Kidney epithelial cell (primary cell): ENCODE measurements at regions not wholly inside any gene's neighbourhood (a gene's known extent, or its start where the extent isn't known, plus 50 kb on each side); places are given as distances from the start of the nearest gene placed in this dataset.

Source experiments
- DNase-seq: peaks from one replicate; pipeline ENCODE4 v3.0.0-alpha.2; 2010; ENCODE audit warnings: low read depth
- H3K27me3 ChIP-seq: 2 replicates; pipeline ENCODE4 v1.6.0; 2011; ENCODE audit warnings: low read length; ENCODE audit not compliant: control insufficient read depth, insufficient read depth
- H3K36me3 ChIP-seq: 2 replicates; pipeline ENCODE4 v1.5.1; 2011; ENCODE audit warnings: low read length; ENCODE audit not compliant: control insufficient read depth, insufficient read depth
- H3K4me3 ChIP-seq: 2 replicates; pipeline ENCODE4 v1.5.1; 2011; ENCODE audit warnings: low read depth, mild to moderate bottlenecking, control low read depth, low read length
- CTCF ChIP-seq: IDR thresholded peaks from 2 replicates; pipeline ENCODE4 v1.5.1; 2011; ENCODE audit warnings: mild to moderate bottlenecking, moderate library complexity, low read length, control low read depth, inconsistent platforms; ENCODE audit not compliant: insufficient read depth, poor library complexity, severe bottlenecking

- Histone ChIP-seq H3K27me3 (no peaks in the 10 kb centered on the region), H3K4me3 (no peak overlapping the region), H3K36me3 (no peaks in the 10 kb centered on the region)
- no peak for DNase-seq
- no peak for TF ChIP-seq CTCF
These were observed 454.5 kb upstream of the CITED2 start for GRCh38 chr6:139828751-139829519.

GRCh38 chr6:139825935-139826374 lies 451.5 kb upstream of the CITED2 start:
- Histone ChIP-seq H3K4me3 (no peak overlapping the region), H3K36me3 (no peaks in the 10 kb centered on the region), H3K27me3 (no peaks in the 10 kb centered on the region)
- DNase-seq: no peak
- TF ChIP-seq CTCF: no peak

- Histone ChIP-seq H3K36me3 (no peaks in the 10 kb centered on the region), H3K4me3 (no peak overlapping the region), H3K27me3 (no peaks in the 10 kb centered on the region)
- TF ChIP-seq CTCF: no peak
- DNase-seq: no peak
These were observed 450.4 kb upstream of the CITED2 start for GRCh38 chr6:139824864-139825263.

GRCh38 chr6:139823808-139824126 lies 449.3 kb upstream of the CITED2 start:
- DNase-seq: no peak
- no peak for TF ChIP-seq CTCF
- H3K4me3 ChIP-seq: no peak overlapping the region
- no peaks in the 10 kb centered on the region for H3K27me3 ChIP-seq
- H3K36me3 ChIP-seq: no peaks in the 10 kb centered on the region

- no peak for TF ChIP-seq CTCF
- Histone ChIP-seq H3K4me3 (no peak overlapping the region), H3K27me3 (no peaks in the 10 kb centered on the region), H3K36me3 (no peaks in the 10 kb centered on the region)
- DNase-seq: no peak
These were observed 448.8 kb upstream of the CITED2 start for GRCh38 chr6:139823099-139823807.
